Lung (tissue), 11 donors: ENCODE measurements at regions not wholly inside any gene's neighbourhood (a gene's known extent, or its start where the extent isn't known, plus 50 kb on each side); places are given as distances from the start of the nearest gene placed in this dataset.

ENCODE experiments used
- ATAC-seq: fragments of 200-7000 bp; cut with Tn5 transposase; one replicate; pipeline ENCODE4 v1.9.1; 2020; ENCODE audit warnings: moderate number of reproducible peaks; ENCODE audit not compliant: insufficient read depth, low FRiP score
- DNase-seq, 3 donors: peaks; one replicate each; pipeline ENCODE4 v3.0.0-alpha.2; 2013 to 2017
- H3K27ac ChIP-seq, 2 donors: one replicate each; pipeline ENCODE4 v1.5.1; 2013; ENCODE audit warnings: mild to moderate bottlenecking in 2 of 2, moderate library complexity in 2 of 2, control low read depth in 1 of 2, inconsistent platforms in 1 of 2, low read depth in 1 of 2, low read length in 1 of 2
- H3K27me3 ChIP-seq, 3 donors: one replicate each; pipeline ENCODE4 v1.5.1; 2013; ENCODE audit warnings: low read length in 2 of 3; ENCODE audit not compliant: control insufficient read depth in 3 of 3, insufficient read depth in 3 of 3
- H3K36me3 ChIP-seq, 4 donors: one replicate each; pipeline ENCODE4 v1.5.1; 2013; ENCODE audit warnings: low read length in 4 of 4, mild to moderate bottlenecking in 1 of 4, moderate library complexity in 1 of 4; ENCODE audit not compliant: control insufficient read depth in 4 of 4, insufficient read depth in 4 of 4
- H3K4me1 ChIP-seq, 5 donors: one replicate each; pipeline ENCODE4 v1.5.1; 2013; ENCODE audit warnings: low read length in 5 of 5, mild to moderate bottlenecking in 2 of 5, moderate library complexity in 1 of 5; ENCODE audit not compliant: control insufficient read depth in 5 of 5, insufficient read depth in 5 of 5
- H3K4me3 ChIP-seq: one replicate; pipeline ENCODE4 v1.5.1; 2013; ENCODE audit warnings: mild to moderate bottlenecking, control low read depth, moderate library complexity
- H3K9ac ChIP-seq, 2 donors: one replicate each; pipeline ENCODE4 v1.5.1; 2013; ENCODE audit warnings: low read length in 2 of 2, control low read depth in 1 of 2; ENCODE audit not compliant: insufficient read depth in 1 of 2
- H3K9me3 ChIP-seq, 4 donors: one replicate each; pipeline ENCODE4 v1.5.1; 2013; ENCODE audit warnings: low read length in 3 of 4, mild to moderate bottlenecking in 1 of 4, moderate library complexity in 1 of 4; ENCODE audit not compliant: control insufficient read depth in 4 of 4, insufficient read depth in 3 of 4
- WGBS, 2 donors: extraction: QIAGEN DNeasy Blood & Tissue Kit; methylation state at CpG; one replicate each; pipeline ENCODE4 v1.1.7; 2013; 5-methylcytosine and 5-hydroxymethylcytosine counted together
- TF ChIP-seq, protein P1 (sequence below): IDR thresholded peaks from 2 replicates; pipeline ENCODE4 v1.5.1; 2012; ENCODE audit warnings: mild to moderate bottlenecking; ENCODE audit errors: control extremely low read depth, extremely low read depth
- donor health status: control.
- donor health status: control.
- donor health status: Bipolar disorder and iron deficiency.
- donor health status: healthy.
- donor health status: DM: yes; HTN: yes; CAD: no.

- Histone ChIP-seq H3K4me1 (peaks cover 0 to 3% (median 0%) of the 10 kb centered on the region in 5 donors), H3K9me3 (peaks cover 0 to 12% (median 8%) of the 10 kb centered on the region in 4 donors), H3K27ac (no peak overlapping the region), H3K9ac (no peak overlapping the region), H3K36me3 (no peaks in the 10 kb centered on the region), H3K27me3 (no peaks in the 10 kb centered on the region), H3K4me3 (no peak overlapping the region)
- ATAC-seq (no peak), DNase-seq (no peak)
- TF ChIP-seq, protein P1, sequence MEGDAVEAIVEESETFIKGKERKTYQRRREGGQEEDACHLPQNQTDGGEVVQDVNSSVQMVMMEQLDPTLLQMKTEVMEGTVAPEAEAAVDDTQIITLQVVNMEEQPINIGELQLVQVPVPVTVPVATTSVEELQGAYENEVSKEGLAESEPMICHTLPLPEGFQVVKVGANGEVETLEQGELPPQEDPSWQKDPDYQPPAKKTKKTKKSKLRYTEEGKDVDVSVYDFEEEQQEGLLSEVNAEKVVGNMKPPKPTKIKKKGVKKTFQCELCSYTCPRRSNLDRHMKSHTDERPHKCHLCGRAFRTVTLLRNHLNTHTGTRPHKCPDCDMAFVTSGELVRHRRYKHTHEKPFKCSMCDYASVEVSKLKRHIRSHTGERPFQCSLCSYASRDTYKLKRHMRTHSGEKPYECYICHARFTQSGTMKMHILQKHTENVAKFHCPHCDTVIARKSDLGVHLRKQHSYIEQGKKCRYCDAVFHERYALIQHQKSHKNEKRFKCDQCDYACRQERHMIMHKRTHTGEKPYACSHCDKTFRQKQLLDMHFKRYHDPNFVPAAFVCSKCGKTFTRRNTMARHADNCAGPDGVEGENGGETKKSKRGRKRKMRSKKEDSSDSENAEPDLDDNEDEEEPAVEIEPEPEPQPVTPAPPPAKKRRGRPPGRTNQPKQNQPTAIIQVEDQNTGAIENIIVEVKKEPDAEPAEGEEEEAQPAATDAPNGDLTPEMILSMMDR: no peak
These were observed 282.6 kb downstream of the BMP7 start for GRCh38 chr20:56983813-56984212.

- H3K4me3 ChIP-seq: no peak overlapping the region
- no peak overlapping the region for H3K9ac ChIP-seq
- peaks cover 0 to 4% (median 0%) of the 10 kb centered on the region in 3 donors for H3K27me3 ChIP-seq
- DNase-seq (no peak), ATAC-seq (no peak)
- H3K36me3 ChIP-seq: no peaks in the 10 kb centered on the region
- peaks cover 0 to 12% (median 8%) of the 10 kb centered on the region in 4 donors for H3K9me3 ChIP-seq
- 58 to 73% methylated on average over 2 of the region's 2 CpGs for WGBS, 2 donors
- H3K4me1 ChIP-seq: peaks cover 0 to 3% (median 0%) of the 10 kb centered on the region in 5 donors
- H3K27ac ChIP-seq: no peak overlapping the region
- TF ChIP-seq, protein P1: no peak
These were observed 281.3 kb downstream of the BMP7 start for GRCh38 chr20:56985066-56985685.

GRCh38 chr20:56986476-56986875, 280.0 kb downstream of the BMP7 start:
- no peak overlapping the region for H3K9ac ChIP-seq
- 95 to 98% methylated on average over 1 of the region's 1 CpG for WGBS, 2 donors
- TF ChIP-seq, protein P1: no peak
- H3K27ac ChIP-seq: no peak overlapping the region
- ATAC-seq (no peak), DNase-seq (no peak)
- H3K36me3 ChIP-seq: no peaks in the 10 kb centered on the region
- peaks cover 0 to 12% (median 8%) of the 10 kb centered on the region in 4 donors for H3K9me3 ChIP-seq
- H3K27me3 ChIP-seq: peaks cover 0 to 4% (median 0%) of the 10 kb centered on the region in 3 donors
- no peak overlapping the region for H3K4me3 ChIP-seq
- H3K4me1 ChIP-seq: peaks cover 0 to 3% (median 0%) of the 10 kb centered on the region in 5 donors
